GM12891 (cell line): ENCODE measurements at regions not wholly inside any gene's neighbourhood (a gene's known extent, or its start where the extent isn't known, plus 50 kb on each side); places are given as distances from the start of the nearest gene placed in this dataset.

Source experiments
- DNase-seq: peaks from one replicate; pipeline ENCODE4 v3.0.0; 2011; ENCODE audit warnings: low spot score; ENCODE audit not compliant: insufficient read length
- FAIRE-seq: peaks from 2 replicates; lab custom pipeline; 2011; peaks lifted over from hg19 to GRCh38; lab: Jason Lieb, UNC
- PAX5 ChIP-seq: IDR thresholded peaks from 2 replicates; pipeline ENCODE4 v1.6.1; 2011; ENCODE audit warnings: low read length, moderate library complexity, mild to moderate bottlenecking; ENCODE audit not compliant: insufficient read depth, severe bottlenecking
- POLR2A ChIP-seq: IDR thresholded peaks from 2 replicates; pipeline ENCODE4 v1.6.1; 2011; ENCODE audit warnings: low read depth, low read length, control low read depth
- POLR2AphosphoS5 ChIP-seq: IDR thresholded peaks from 2 replicates; pipeline ENCODE4 v1.6.1; 2011; ENCODE audit warnings: low read depth, low read length, control low read depth
- POU2F2 ChIP-seq: IDR thresholded peaks from 2 replicates; pipeline ENCODE4 v1.6.1; 2011; ENCODE audit warnings: low read depth, mild to moderate bottlenecking, control low read depth, low read length, moderate library complexity
- SPI1 ChIP-seq: IDR thresholded peaks from 2 replicates; pipeline ENCODE4 v1.6.1; 2011; ENCODE audit warnings: low read depth, low read length, control low read depth
- TAF1 ChIP-seq: IDR thresholded peaks from 2 replicates; pipeline ENCODE4 v1.6.1; 2011; ENCODE audit warnings: low read depth, low read length, control low read depth

GRCh38 chrX:36436361-36436760 is 516.8 kb downstream of the CFAP47 start:
- TF ChIP-seq POU2F2 (no peak), SPI1 (no peak), TAF1 (no peak), PAX5 (no peak), POLR2A (no peak), POLR2AphosphoS5 (no peak)
- no peak for FAIRE-seq
- no peak for DNase-seq

DNA sequence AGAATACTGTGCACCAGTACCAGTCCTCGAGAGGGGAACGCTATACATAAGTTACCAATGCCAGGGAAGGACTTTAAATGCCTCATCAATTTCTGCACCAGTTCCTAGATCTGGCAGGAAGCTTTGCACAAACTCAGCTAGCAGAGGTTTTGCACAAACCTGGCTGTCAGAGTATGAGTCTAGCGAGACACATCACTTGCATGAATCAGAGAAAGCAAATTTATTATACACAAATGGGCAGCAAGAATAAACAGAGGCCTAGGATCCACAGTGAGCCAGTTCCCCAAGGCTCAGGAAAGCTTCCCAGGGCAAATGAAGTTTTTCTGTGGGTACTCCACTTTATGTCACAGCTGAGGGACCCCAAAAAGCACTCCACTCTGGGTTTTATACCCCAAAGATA is 523.5 kb downstream of the CFAP47 start:
- DNase-seq = no peak
- no peak for FAIRE-seq
- TF ChIP-seq POLR2AphosphoS5 = no peak
- no peak for TF ChIP-seq POU2F2
- TF ChIP-seq PAX5 = no peak
- TF ChIP-seq POLR2A = no peak
- TF ChIP-seq TAF1 = no peak
- TF ChIP-seq SPI1 = no peak

- FAIRE-seq (no peak), DNase-seq (no peak)
- TF ChIP-seq POLR2AphosphoS5 (no peak), POU2F2 (no peak), POLR2A (no peak), PAX5 (no peak), SPI1 (no peak), TAF1 (no peak)
Measured at GRCh38 chrX:36445566-36445965, 526.0 kb downstream of the CFAP47 start.

GRCh38 chrX:36462142-36462541 is 542.6 kb downstream of the CFAP47 start:
- TF ChIP-seq POLR2A (no peak), PAX5 (no peak), TAF1 (no peak), POU2F2 (no peak), SPI1 (no peak), POLR2AphosphoS5 (no peak)
- FAIRE-seq (no peak), DNase-seq (no peak)

DNA sequence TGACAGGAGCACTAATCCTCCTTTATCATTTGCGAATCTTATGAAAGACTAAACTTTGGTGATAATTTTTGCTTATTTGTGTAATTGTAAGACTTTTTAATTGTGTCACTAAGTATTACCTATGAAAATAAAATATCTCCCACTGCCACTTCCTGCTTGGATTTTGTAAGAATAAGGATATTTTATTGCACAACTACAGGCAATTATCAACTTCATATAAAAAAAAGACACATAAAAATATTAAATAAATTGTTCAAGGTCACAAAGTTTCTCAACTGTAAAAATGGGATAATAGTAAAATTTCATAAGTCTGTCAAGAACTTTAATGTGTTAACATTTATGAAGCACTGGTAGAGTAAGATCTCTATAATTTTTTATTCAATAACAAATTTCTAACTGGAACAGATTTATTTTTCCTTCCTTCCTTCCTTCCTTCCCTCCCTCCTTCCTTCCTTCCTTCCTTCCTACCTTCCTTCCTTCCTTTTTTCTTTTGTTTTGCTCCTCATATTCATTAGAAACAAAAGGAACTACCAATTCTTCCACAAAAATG is 527.6 kb upstream of the FAM47C start:
- DNase-seq = no peak
- FAIRE-seq = no peak
- TF ChIP-seq PAX5 (no peak), SPI1 (no peak), POLR2AphosphoS5 (no peak), POLR2A (no peak), TAF1 (no peak), POU2F2 (no peak)

- FAIRE-seq (no peak), DNase-seq (no peak)
- TF ChIP-seq SPI1 = no peak
- TF ChIP-seq TAF1 = no peak
- no peak for TF ChIP-seq POLR2AphosphoS5
- TF ChIP-seq POU2F2 = no peak
- no peak for TF ChIP-seq PAX5
- no peak for TF ChIP-seq POLR2A
Measured at GRCh38 chrX:36501169-36501702, 506.9 kb upstream of the FAM47C start.

- DNase-seq = no peak
- TF ChIP-seq POLR2A = no peak
- TF ChIP-seq TAF1 = no peak
- no peak for TF ChIP-seq POU2F2
- TF ChIP-seq SPI1 = no peak
- TF ChIP-seq PAX5 = no peak
- no peak for TF ChIP-seq POLR2AphosphoS5
- FAIRE-seq = no peak
Measured at GRCh38 chrX:36504625-36505024, 503.5 kb upstream of the FAM47C start.

- TF ChIP-seq POLR2AphosphoS5 (no peak), POLR2A (no peak), POU2F2 (no peak), SPI1 (no peak), TAF1 (no peak), PAX5 (no peak)
- no peak for DNase-seq
- no peak for FAIRE-seq
Measured at GRCh38 chrX:36508042-36508441, 500.1 kb upstream of the FAM47C start.

GRCh38 chrX:36510736-36511135 is 497.4 kb upstream of the FAM47C start:
- no peak for DNase-seq
- FAIRE-seq = no peak
- TF ChIP-seq TAF1 (no peak), SPI1 (no peak), POU2F2 (no peak), POLR2A (no peak), PAX5 (no peak), POLR2AphosphoS5 (no peak)

DNA sequence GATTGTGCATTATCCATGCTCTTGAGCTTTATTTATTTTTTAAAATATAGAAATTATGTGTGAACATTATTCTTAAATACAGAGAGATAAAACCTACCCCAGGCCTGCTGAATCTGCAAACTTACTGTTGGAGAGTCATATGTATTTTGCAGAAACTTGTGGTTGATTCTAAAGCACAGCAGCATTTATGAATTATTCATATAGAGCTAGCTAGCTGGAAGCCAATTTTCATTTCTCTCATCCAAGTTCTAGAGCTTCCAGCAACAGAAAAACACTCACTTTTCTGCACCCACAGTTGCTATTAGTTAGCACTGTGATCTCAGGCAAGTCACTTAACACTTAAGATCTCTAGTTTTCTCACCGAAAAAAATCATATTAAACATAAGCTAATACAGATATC is 479.5 kb upstream of the FAM47C start:
- FAIRE-seq (no peak), DNase-seq (no peak)
- TF ChIP-seq PAX5 (no peak), TAF1 (no peak), POLR2AphosphoS5 (no peak), SPI1 (no peak), POU2F2 (no peak), POLR2A (no peak)
